Esophagus (tissue), 2 donors: ENCODE measurements at regions not wholly inside any gene's neighbourhood (a gene's known extent, or its start where the extent isn't known, plus 50 kb on each side); places are given as distances from the start of the nearest gene placed in this dataset.

Experiments used
- H3K27ac ChIP-seq, 2 donors: one replicate each; pipeline ENCODE4 v1.5.1; 2013; ENCODE audit warnings: low read depth in 2 of 2, mild to moderate bottlenecking in 2 of 2, inconsistent platforms in 1 of 2, low read length in 1 of 2, moderate library complexity in 1 of 2
- H3K27me3 ChIP-seq, 2 donors: one replicate each; pipeline ENCODE4 v1.6.1; 2013; ENCODE audit warnings: low read length in 2 of 2, control low read depth in 1 of 2, mild to moderate bottlenecking in 1 of 2; ENCODE audit not compliant: insufficient read depth in 2 of 2, control insufficient read depth in 1 of 2
- H3K36me3 ChIP-seq, 2 donors: one replicate each; pipeline ENCODE4 v1.6.1; 2013; ENCODE audit warnings: low read length in 1 of 2; ENCODE audit not compliant: control insufficient read depth in 2 of 2, insufficient read depth in 2 of 2
- H3K4me1 ChIP-seq, 2 donors: one replicate each; pipeline ENCODE4 v1.6.1; 2013; ENCODE audit warnings: low read length in 1 of 2; ENCODE audit not compliant: control insufficient read depth in 2 of 2, insufficient read depth in 2 of 2
- H3K4me3 ChIP-seq, 2 donors: one replicate each; pipeline ENCODE4 v1.5.1; 2013; ENCODE audit warnings: low read length in 2 of 2, mild to moderate bottlenecking in 2 of 2, low read depth in 1 of 2, moderate library complexity in 1 of 2
- H3K9me3 ChIP-seq, 2 donors: one replicate each; pipeline ENCODE4 v1.6.1; 2013; ENCODE audit warnings: mild to moderate bottlenecking in 2 of 2, low read depth in 1 of 2, low read length in 1 of 2, moderate library complexity in 1 of 2; ENCODE audit not compliant: control insufficient read depth in 2 of 2, insufficient read depth in 1 of 2
- WGBS, 2 donors: extraction: QIAGEN DNeasy Blood & Tissue Kit; methylation state at CpG; one replicate each; pipeline ENCODE4 v1.1.7; 2013; 5-methylcytosine and 5-hydroxymethylcytosine counted together
- donor health status: healthy with polysubstance abuse.
- donor health status: Bipolar disorder and iron deficiency.

DNA sequence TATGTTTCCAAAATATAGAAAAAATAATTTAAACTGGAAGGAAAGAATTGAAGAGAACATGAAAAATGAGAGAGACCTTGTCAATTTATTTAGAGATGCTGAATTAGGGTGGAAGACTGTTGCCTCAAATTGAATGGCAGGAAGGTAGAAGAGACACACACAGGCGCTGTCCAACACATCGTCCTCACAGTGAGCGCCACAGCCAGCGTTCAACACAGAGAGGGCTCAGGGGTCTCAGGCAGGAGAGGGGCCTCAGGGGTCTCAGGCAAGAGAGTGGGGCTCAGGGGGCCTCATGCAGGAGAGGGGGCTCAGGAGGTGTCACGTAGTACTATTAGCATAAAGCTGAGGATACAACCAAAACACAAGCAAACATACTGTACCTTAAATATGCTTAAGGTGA is 65.7 kb downstream of the TMEM18 start:
- Histone ChIP-seq H3K27me3 (no peaks in the 10 kb centered on the region), H3K4me3 (no peak overlapping the region), H3K27ac (no peak overlapping the region), H3K36me3 (no peaks in the 10 kb centered on the region), H3K9me3 (no peaks in the 10 kb centered on the region), H3K4me1 (no peaks in the 10 kb centered on the region)
- WGBS, 2 donors, result 76 to 83% methylated on average over 5 of the region's 5 CpGs

DNA sequence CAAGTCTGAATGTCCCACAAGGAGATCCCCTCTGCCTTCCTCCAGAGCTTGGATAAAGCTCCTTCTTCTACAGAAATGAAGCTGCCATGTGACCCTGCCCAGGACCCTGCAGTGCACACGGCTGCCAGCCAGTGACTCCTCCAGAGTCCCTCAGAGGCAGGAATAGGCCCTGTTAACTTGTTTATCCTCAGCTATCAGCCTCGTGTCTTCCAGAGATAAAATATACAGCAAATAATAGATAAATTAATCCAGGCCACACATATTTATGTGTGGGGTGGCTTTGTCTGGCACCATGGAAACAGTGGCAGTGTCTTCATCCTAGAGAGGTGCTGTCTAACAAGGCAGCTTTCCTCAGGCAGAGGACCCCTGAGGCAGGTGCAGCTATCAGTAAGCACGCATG is 66.7 kb downstream of the TMEM18 start:
- H3K9me3 ChIP-seq, result no peaks in the 10 kb centered on the region
- WGBS, 2 donors, result 79 to 80% methylated on average over 3 of the region's 3 CpGs
- H3K27ac ChIP-seq, result no peak overlapping the region

GRCh38 chr2:609881-610280 is 67.3 kb downstream of the TMEM18 start:
- Histone ChIP-seq H3K4me3 (no peak overlapping the region), H3K4me1 (peaks cover 0 to 2% of the 10 kb centered on the region in 2 donors), H3K9me3 (peaks cover 0 to 3% of the 10 kb centered on the region in 2 donors), H3K27me3 (no peaks in the 10 kb centered on the region), H3K27ac (no peak overlapping the region), H3K36me3 (no peaks in the 10 kb centered on the region)
- WGBS, 2 donors, result 79 to 83% methylated on average over 8 of the region's 8 CpGs

More for the DNA sequence above, 66.7 kb downstream of the TMEM18 start:
- H3K36me3 ChIP-seq, result no peaks in the 10 kb centered on the region
- no peaks in the 10 kb centered on the region for H3K4me1 ChIP-seq
- no peak overlapping the region for H3K4me3 ChIP-seq
- no peaks in the 10 kb centered on the region for H3K27me3 ChIP-seq

GRCh38 chr2:609449-609848 is 67.8 kb downstream of the TMEM18 start:
- Histone ChIP-seq H3K4me1 (peaks cover 0 to 3% of the 10 kb centered on the region in 2 donors), H3K27me3 (no peaks in the 10 kb centered on the region)
- 95% methylated on average over 10 of the region's 10 CpGs for WGBS, 2 donors

DNA sequence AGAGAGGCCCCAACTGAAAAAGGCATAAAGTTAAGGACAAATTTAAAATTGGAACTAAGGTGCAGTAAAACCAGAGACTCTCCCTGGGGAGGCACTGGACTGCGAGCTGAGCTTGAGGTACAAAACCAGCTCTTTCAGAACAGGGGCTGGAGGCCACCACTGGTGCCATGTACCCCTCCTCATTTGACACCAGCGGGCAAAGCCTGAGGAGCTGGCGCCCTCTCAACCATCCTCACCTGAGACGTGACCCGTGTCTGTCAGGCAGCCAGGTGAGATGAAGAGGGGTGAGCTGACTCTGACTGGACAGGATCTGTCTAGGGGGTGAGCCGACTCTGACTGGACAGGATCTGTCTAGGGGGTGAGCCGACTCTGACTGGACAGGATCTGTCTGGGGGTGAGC is 68.5 kb downstream of the TMEM18 start:
- H3K36me3 ChIP-seq, result no peaks in the 10 kb centered on the region
- 82 to 89% methylated on average over 7 of the region's 7 CpGs for WGBS, 2 donors

More at GRCh38 chr2:609449-609848, 67.8 kb downstream of the TMEM18 start:
- peaks cover 0 to 4% of the 10 kb centered on the region in 2 donors for H3K9me3 ChIP-seq
- H3K36me3 ChIP-seq, result no peaks in the 10 kb centered on the region
- H3K27ac ChIP-seq, result no peak overlapping the region
- no peak overlapping the region for H3K4me3 ChIP-seq

GRCh38 chr2:608297-608696 is 68.9 kb downstream of the TMEM18 start:
- no peaks in the 10 kb centered on the region for H3K36me3 ChIP-seq
- H3K4me3 ChIP-seq, result no peak overlapping the region
- 63 to 76% methylated on average over 6 of the region's 6 CpGs for WGBS, 2 donors
- H3K4me1 ChIP-seq, result peaks cover 0 to 3% of the 10 kb centered on the region in 2 donors
- no peak overlapping the region for H3K27ac ChIP-seq
- peaks cover 0 to 7% of the 10 kb centered on the region in 2 donors for H3K9me3 ChIP-seq
- no peaks in the 10 kb centered on the region for H3K27me3 ChIP-seq

More for the DNA sequence above, 68.5 kb downstream of the TMEM18 start:
- Histone ChIP-seq H3K9me3 (peaks cover 0 to 7% of the 10 kb centered on the region in 2 donors), H3K27ac (no peak overlapping the region), H3K4me3 (no peak overlapping the region), H3K4me1 (peaks cover 0 to 3% of the 10 kb centered on the region in 2 donors), H3K27me3 (no peaks in the 10 kb centered on the region)

DNA sequence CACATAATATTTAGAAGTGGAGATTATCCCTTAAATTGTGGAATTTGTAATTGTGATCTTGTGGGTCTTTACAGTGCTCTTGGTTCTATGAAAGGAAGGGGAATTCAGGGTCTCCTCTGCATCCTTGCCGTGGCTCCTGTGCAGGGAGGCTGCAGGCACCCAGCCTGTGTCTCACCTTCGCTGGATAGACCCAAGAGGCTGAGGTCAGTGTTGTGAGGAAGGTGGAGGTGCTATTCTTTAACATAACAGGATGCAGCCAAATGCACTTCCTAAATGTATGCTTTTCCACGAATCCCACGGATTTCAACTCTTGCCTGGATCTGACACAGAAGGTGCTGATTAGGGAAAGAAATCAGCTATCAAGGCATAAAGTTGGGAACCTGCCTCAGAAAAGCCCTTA is 69.5 kb downstream of the TMEM18 start:
- Histone ChIP-seq H3K4me1 (peaks cover 0 to 3% of the 10 kb centered on the region in 2 donors), H3K4me3 (no peak overlapping the region), H3K27ac (no peak overlapping the region), H3K9me3 (peaks cover 0 to 7% of the 10 kb centered on the region in 2 donors), H3K36me3 (no peaks in the 10 kb centered on the region), H3K27me3 (no peaks in the 10 kb centered on the region)
- WGBS, 2 donors, result 75 to 78% methylated on average over 4 of the region's 4 CpGs

DNA sequence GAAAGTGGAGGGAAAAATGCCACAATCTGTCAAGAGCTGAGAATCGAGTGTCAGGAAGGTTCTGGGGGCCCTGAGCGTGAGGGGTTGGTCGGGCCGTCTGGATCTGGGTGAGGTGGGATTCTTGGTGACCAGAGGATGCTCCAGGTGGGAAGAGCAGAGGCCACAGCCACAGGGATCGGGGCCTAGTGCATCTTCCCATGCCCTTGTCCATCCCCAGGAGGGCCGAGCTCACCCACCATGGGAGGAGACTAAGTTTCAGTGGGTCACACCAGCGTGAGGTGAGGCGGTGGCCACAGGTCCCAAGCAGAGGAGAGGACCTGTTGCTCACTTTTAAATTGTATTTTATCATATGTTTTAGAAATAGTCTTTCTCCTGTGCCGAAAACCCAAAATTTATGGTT is 70.0 kb downstream of the TMEM18 start:
- H3K4me1 ChIP-seq, result peaks cover 0 to 3% of the 10 kb centered on the region in 2 donors
- H3K27ac ChIP-seq, result no peak overlapping the region
- H3K9me3 ChIP-seq, result peaks cover 0 to 7% of the 10 kb centered on the region in 2 donors
- no peaks in the 10 kb centered on the region for H3K36me3 ChIP-seq
- WGBS, 2 donors, result 79 to 86% methylated on average over 9 of the region's 9 CpGs
- no peaks in the 10 kb centered on the region for H3K27me3 ChIP-seq
- H3K4me3 ChIP-seq, result no peak overlapping the region

GRCh38 chr2:605674-606608 is 71.3 kb downstream of the TMEM18 start:
- H3K4me1 ChIP-seq, result peaks cover 0 to 3% of the 10 kb centered on the region in 2 donors
- H3K4me3 ChIP-seq, result no peak overlapping the region
- no peak overlapping the region for H3K27ac ChIP-seq
- H3K9me3 ChIP-seq, result peaks cover 0 to 7% of the 10 kb centered on the region in 2 donors
- no peaks in the 10 kb centered on the region for H3K36me3 ChIP-seq
- no peaks in the 10 kb centered on the region for H3K27me3 ChIP-seq
- 91 to 94% methylated on average over 24 of the region's 24 CpGs for WGBS, 2 donors
